Suppressor macrophage treated with lipopolysaccharide for 4 hours (primary cell): ENCODE measurements at regions not wholly inside any gene's neighbourhood (a gene's known extent, or its start where the extent isn't known, plus 50 kb on each side); places are given as distances from the start of the nearest gene placed in this dataset.
"Not testable (repeated sequence)": the region's sequence is repeated elsewhere in the genome, so short reads cannot be mapped to it uniquely, and the experiment has no call there.

Experiments used
- DNase-seq: peaks from one replicate; pipeline ENCODE4 v3.0.0-alpha.2; 2020

DNA sequence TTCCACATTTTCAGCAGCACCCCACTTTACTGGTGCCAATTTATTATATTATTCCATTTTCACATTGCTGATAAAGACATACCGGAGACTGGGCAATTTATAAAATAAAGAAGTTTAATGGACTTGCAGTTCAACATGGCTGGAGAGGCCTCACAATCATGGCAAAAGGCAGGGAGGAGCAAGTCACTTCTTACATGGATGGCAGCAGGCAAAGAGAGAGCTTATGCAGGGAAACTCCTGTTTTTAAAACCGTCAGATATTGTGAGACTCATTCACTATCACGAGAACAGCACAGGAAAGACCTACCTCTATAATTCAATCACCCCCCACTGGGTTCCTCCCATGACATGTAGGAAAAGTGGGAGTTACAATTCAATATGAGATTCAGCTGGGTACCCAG is 641.8 kb upstream of the MEF2C start:
- DNase-seq, result no peak

DNA sequence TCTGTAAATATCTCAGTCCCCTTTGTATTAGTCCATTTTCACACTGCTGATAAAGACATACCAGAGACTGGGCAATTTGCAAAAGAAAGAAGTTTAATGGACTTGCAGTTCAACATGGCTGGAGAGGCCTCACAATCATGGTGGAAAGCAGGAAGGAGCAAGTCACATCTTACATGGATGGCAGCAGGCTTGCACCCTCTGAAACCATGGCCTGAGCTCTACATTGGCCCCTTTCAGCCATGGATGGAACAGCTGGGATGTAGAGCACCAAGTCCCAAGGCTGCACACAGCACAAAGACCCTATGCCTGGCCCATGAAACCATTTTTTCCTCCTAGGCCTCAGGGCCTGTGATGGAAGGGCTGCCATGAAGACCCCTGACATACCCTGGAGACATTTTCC is 640.9 kb upstream of the MEF2C start:
- not testable (repeated sequence) for DNase-seq

DNA sequence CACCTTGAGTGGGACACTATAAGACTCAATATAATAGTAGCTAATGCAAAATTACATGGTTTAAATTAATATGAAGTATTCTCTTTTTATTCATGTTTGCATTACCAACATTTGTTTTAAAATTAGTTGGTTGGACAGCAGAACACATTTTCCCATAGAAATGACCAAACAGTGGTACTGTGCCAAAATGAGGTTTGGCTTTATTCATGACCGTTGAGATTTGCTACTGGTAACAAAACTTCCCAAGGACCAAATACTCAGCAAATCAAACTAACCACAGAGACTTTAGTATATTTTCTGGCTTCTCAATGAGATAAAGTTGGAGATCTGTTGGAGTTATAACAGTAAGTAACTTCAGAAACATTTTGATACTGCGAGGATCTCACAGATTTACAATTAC is 637.8 kb upstream of the MEF2C start:
- DNase-seq, result no peak

DNA sequence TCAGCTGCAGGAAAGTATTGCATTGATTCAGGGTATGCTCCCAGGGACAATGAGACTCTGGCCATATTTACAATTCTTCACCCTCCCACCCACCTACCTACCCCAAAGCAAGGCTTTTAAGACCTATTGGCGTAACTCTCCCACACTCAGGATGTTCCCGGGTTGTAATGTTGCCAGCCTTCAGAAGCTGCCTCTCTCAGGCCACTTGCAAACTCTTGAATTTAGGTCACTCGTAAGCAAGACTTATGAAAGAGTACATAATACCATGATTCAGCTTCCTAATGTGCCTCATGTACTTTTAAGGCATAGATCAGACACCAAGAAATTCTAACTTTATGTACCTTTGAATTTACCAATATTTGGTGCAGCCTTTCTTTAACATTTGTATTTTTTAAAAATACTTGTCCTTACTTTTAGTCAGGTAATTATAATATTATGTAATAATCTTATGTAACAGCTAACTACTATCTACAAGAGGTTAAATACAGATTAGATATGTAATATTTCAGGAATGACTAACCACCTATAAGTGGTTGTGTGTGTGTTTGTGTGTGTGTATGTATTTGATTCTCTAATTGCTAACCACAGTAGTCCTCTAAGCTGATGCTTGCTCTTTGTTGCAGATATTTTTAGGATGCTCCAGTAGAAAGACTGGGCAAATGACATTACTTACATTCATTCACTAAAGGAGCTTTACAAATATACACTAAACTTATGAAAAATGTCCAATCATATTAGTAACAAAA is 630.5 kb upstream of the MEF2C start:
- DNase-seq, result no peak

DNA sequence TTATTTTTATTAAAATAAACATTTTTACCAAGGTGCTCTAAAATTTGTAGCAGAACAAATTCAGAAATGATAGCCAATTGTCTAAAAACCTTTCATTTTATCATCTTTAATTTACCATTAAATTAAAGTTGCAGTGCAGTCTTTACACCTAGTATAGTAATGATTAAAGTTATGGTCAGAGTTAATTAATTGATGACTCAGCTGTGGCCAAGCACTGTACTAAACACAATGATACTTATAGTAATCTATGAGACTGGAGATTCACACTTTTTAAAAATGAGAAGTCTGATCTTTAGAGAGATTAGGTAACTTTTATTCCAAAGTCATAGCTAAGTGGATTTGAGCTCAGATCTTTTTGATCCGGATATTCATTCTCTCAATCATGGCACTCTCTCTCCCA is 621.1 kb upstream of the MEF2C start:
- DNase-seq, result no peak

DNA sequence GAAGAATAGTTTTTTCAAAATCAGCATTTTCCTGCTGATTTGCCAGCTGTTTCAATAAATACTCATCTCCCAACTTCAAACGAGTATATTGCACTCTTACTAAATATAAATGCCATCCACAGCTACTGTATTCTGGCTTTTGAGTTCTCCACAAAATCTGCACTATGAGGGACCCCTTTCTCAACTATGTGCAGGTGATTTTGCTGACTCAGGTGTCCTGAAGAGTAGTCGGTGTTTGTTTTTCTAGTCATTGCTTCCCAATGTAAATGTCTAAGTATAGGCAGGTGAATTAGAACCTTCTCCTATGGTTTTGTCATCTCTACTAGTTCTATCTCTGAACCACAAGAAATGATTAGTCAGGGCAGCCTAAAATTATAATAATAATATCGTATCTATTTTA is 616.8 kb upstream of the MEF2C start:
- no peak for DNase-seq

DNA sequence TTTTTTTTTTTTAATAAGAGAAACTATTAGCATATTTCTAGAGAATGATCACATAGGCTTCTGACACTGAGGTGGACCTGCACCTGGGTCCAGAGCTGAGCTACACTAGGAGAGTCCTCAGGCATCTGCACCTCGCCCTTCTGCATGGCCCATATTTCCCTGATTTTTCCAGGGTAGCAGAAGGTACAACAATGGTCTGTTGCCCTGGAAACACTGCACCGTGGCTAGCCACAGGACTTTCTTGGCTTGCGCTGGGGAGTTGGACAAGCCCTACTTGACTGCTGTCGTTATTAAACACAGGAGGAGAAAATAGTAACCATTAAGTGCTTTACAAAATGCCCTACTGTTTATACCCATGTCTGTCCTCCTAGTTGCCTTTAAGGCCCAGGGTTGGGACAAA is 615.7 kb upstream of the MEF2C start:
- DNase-seq, result no peak

DNA sequence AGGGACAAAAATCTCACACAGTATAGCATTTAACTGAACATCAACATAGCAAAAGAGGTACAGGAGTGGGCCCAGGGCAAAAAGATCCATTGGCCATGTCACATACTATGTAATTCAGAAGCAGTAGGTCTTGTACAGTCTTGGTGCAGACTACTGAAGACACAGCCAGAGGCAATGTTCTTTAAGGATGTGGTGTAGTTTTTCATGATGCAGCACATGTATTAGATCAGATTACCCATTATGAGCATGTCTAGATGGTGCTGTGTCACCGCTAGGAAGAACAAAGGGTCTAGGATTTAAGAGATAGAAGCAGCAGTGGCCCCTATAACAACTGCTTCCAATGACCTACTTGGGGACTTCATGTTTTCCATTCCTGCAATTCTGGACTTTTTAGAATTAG is 610.4 kb upstream of the MEF2C start:
- no peak for DNase-seq

DNA sequence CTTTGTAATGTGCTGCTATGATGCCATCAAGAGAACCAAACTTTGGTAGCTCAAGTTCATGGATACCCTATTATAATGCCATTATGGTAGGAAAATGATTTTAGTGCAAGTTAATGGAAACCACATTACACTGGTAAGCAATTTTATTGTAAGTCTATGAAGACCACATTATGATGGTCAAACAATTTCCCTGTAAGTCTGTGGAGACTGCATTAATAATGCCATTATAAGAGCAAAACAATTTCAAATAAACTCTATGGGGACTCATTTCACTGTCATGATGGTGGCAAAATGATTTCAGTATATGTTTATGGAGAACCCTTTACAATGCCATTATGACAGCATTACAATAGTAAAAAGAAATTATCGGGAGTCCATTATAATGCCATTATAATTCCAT is 602.0 kb upstream of the MEF2C start:
- DNase-seq, result no peak

DNA sequence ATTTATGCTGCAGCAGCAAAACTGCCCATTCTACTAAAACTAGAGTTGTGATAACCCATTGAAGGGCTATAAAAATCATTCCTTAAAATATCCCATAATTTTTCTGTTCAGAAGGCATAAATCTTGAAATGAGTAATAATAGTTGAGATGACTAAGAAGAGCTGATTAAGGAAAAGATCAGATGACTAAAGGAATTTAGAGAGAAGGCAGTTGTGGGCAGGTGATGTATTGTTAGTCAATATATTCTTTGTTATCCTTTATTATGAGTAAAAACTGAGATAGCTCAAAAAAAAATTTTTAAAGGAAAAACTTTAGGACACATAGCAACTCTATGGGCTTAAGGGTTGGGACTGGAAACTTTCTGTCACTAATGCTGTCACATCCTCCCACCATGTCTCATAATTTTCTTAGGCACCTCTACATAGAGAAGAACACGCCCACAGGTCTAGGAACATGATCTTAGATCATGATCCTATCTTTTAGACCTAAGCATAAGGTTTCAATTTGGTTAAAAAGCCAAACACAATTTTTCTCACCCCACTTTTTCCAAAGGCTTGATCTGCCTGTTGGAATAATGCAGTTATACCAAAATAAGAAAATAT is 597.5 kb upstream of the MEF2C start:
- no peak for DNase-seq

DNA sequence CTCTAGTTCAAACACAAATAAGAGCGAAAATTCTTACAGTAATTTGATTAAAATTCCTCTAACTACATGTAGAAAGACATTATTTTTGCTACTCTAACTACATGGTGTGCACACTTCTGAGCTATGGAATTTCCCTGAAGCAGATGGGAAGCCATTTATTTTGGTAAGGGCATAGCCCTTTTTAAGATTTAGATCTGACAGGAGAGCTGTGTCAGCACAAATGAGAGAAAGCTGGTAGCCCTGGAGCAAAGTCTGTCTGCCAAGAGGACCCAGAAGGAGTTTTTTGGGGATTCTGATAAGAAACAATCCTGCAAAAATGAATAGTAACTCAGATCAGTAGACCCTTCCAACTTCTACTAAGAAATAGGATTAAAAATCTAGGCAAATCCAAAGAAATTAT is 595.9 kb upstream of the MEF2C start:
- DNase-seq, result no peak

DNA sequence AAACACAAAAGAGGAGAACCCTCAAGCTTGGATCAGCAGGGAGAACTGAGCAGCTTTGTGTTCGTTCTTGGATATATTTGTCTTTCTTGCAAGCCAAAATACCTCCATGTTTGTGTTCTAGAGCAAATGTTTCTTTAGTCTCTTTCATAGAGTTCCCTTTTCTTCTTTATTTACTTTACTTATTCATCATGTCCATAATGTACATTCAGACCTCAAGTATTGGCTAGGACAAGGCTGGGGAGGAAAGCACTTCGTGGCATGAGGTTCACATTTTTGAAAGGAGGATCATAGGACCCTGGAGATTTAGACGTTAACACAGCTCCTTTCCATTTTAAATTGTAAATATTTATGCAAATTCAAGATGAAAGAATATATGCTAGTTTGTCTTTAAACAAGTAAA is 590.2 kb upstream of the MEF2C start:
- no peak for DNase-seq

DNA sequence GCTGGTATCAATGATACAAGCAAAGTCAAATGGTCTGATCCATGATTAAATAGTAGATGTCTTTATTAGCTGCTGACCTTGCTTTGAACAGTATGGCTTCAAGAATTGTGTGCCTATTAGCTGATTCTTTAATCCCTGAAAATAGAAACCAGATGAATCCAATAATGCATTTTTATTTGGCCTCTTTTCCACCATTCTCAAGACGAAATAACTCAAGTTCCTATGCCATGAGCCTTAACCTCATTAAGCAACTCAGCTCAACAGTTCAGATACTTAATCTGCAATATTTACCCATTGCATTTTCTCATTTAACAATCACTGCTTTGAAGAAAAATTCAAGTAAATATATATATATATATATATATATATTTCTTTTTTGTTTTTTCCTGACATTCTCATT is 588.6 kb upstream of the MEF2C start:
- no peak for DNase-seq

DNA sequence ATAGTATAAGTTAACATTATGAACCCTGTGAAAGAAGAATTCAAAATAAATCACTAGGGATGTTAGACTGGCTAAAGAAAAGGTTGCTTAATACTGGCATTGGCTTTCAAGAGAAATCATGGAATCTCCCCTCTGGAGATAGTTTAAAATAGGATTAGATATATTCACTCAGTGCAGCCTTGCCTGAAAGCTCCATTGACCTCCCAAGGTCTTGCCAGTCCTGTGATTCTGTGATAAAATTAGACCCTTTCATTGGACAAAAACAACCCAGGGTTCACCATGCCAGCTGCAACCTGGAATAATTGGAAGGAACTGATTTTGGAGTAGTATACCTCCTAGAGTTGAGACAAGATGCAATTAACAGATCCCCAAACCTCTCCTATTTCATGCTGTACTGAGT is 588.1 kb upstream of the MEF2C start:
- no peak for DNase-seq

DNA sequence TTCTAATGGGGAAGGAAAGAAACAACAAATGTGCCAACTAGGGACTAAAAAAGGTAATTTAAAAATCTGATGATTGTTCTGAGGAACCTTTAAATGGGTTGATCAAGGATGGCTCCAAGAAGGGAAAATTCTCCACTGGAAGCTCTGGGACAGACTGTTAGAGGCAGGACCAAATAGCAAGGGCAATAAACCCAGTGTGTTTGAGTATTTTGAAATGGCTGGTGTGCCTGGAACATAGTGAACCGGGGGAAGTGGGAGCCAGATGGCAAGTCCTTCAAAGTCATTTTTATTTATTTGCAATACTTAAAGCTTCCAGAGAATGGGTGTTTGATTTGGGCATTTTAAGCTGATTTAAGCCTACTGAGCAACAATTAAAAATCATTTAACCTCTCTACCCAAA is 587.7 kb upstream of the MEF2C start:
- DNase-seq, result no peak

DNA sequence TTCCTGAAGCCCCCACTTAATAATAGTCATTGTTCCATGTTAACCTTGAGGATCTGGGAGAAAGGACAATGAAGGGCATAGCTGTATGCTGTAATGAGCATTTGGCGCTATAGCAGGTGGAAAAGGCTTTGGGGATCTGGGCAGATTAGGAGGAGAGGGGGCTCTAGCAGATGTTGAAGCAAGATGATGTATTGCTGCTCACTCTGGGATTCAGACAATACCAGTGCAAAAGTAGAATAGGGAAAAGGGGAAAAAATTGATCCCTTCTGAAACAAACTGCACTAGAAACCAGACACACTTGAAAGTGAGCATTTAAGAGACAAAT is 575.3 kb upstream of the MEF2C start:
- no peak for DNase-seq

DNA sequence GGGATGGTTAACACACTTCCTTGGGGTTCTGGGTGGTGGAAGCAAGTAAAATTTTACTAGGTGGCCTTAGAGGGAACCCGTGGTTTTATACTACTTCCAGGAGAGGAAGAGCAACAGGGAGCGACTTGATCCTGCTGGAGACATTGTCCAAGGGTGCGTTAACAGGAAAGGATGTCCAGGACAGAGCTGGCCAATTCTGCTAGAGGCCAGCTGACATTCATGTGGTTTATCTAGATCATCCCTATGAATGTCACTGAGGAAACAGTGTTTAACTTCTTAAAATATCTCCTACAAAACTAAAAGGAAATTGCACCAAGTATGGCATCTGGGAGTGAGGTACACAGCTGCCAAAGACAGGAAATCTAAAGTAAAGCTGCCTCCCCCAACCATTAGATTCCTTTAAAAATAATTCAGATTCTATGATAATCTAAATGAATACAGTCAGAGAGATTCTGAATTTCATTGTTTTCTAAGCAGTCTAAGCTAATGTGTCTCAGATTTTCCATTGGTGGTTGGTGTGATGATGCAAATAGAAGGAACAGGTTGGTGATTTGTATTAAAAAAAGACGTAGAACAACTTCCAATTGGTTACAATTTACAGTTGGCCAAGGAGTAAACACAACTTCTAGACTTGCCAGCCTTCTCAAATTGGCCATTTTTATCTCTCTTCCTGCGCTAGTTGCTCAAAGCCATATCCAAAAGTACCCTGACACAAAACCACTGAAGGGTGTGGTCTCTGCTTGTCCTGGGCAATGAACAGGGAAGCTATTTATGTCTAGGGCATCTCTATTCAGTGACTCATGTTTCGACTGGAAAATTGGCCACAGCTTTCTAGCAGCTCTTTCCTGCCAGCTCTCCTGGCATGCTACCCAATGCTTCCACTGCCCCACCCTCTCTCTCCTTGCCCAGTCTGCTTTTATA is 574.7 kb upstream of the MEF2C start:
- peak; percentile 33 for DNase-seq

DNA sequence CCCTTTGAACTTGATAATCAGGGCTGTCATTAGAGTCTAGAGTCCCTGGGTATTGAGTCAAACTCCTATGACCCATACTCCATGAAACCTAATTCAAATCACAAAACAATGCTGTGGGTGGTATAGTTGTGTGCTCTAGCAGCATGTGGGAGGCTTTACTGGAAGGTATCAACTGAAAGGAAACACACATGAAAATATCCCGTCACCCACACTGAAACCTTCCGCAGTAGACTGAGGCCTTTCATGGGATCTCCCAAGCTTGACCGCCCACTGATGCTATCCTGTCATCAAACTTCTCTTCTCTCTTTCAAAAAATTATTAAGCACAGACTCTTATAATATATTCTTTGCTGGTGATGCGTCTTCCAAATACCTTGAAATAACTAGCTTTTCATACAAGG is 569.1 kb upstream of the MEF2C start:
- no peak for DNase-seq

DNA sequence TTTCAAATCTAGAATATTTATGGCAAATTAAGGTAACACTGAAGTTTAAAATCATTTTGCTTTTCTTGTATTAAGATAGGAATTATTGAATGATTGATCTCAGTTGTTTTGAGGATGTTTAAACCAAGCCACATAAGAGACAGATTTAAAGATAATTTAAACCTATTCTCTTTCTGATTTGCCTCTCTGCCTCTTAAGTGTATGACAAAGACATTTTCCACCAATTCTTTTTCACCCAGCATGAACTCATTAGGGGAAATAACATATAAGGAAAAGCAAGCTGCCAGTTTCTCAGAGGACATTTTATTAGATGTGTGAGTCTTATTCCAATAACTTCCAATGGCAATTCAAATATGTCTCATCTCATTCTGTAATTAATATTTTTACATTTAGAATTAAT is 568.3 kb upstream of the MEF2C start:
- no peak for DNase-seq

DNA sequence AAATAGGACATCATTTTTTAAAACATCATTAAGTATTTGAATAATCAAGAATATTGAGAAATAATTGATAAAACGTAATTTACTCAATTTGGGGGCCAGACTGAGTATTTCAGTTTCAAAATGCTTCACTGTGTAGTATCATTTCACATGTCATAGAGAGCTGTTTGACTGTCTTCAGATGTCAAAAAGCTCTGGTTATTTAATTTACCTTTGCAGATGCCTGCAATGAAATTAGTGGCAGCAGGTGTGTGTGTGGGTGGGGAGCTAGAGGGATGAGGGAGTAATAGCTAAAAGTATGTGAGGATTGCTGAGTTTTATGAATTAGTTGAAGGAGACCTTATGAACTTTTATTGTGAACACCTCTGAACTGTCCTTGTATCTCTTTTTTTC is 567.2 kb upstream of the MEF2C start:
- DNase-seq, result no peak

DNA sequence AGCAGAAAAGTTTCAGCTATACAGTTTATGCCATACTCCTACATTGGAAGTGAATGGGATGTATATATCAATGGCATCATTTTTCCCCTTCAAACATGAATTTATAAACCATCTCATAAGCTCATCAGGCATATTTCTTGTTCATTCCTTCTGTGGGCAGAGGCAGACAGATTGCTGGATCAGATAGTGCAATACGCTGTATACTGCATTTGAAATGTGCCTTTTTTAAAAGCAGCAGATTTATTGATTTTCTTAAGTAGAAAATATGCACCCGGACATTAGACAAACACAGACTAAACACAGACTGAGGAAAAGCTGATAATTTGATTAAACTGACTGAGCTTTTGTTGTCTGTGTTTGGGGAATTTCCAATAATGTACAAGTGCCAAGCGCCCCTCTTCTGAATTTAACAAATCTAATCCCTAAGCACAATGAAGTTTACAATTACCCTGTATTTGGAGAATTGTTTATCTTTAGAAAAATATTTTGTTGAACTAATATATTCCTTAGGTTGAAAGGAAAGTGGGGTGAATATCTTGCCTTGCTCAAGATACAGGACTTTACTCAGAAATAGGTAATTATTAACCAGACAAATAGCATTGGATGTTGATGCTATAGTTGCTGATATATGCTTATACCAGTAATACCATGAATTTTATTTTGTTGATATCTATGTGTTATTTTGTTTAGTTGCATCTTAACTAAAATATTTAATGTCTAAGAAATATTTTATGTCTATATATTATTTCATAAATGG is 566.6 kb upstream of the MEF2C start:
- no peak for DNase-seq

DNA sequence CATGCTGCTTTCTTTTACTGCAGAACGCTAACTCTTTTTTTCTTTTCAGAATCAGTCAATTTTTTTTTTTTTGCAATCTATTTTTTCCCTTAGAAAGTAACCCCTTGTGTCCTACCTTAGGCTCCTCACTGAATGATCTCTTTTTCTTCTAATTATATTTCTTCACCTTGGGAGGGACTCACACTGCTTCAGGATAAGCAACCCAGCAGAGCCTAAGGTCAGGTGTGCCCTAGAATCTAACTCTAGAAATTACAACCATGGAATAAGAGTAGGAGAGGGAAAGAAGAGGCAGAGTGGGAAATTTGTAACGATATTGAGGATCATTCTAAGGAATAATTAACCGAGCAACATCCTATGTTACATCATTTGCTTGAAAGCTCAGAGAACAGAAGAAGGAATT is 564.0 kb upstream of the MEF2C start:
- DNase-seq, result no peak

DNA sequence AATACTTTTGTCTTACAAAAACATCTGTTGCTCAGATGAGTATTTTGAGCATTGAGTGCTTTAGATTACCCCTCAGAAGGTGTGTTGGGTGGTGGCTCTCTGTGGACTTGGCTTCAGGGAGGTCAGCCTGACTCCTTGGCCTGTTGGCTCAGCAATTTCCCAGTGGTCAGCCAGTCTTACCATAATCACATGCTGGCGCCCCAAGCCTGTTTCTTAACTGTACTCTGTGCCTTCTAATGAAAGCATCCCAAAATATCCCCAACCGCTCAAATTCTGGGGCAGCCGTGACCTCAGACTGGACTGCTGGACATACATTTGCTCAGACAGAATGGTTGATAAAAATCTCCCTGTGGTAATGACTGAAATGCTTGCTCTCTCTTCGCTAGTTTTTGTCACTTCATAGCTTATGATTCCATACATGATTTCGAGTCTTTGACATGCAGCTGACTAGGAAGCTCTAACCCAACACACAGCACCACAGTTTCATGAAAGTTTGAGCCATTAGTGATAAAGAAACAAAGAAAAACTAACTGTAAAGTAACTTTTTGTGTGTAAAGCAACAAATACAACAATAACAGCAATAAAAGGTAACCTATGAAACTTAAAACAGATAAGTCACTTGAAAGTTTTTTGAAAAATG is 562.2 kb upstream of the MEF2C start:
- DNase-seq, result no peak
